ENCODE measurements at regions not wholly inside any gene's neighbourhood (a gene's known extent, or its start where the extent isn't known, plus 50 kb on each side); places are given as distances from the start of the nearest gene placed in this dataset.
A peak's percentile ranks its signal among the peaks of the same experiment; 100 is the strongest.

- no peak for DNase-seq (ENCODE audit: low read depth)
Measured at GRCh38 chr10:101299211-101299610, 54.8 kb upstream of the BTRC start.

GRCh38 chr10:101301111-101301731, 52.7 kb upstream of the BTRC start:
- peak; percentile 54 for DNase-seq (ENCODE audit: low read depth)

GRCh38 chr10:101303087-101303703, 50.8 kb upstream of the BTRC start:
- DNase-seq (ENCODE audit: low read depth) = no peak

Measured in ELR (cell line).